HG03060 (cell line): ENCODE measurements at regions not wholly inside any gene's neighbourhood (a gene's known extent, or its start where the extent isn't known, plus 50 kb on each side); places are given as distances from the start of the nearest gene placed in this dataset.

Experiments used
- ATAC-seq: cut with Tn5 transposase; IDR thresholded peaks from one replicate; pipeline ENCODE4 v1.9.1; 2021; ENCODE audit warnings: low read depth, moderate number of reproducible peaks; ENCODE audit not compliant: unreplicated experiment

DNA sequence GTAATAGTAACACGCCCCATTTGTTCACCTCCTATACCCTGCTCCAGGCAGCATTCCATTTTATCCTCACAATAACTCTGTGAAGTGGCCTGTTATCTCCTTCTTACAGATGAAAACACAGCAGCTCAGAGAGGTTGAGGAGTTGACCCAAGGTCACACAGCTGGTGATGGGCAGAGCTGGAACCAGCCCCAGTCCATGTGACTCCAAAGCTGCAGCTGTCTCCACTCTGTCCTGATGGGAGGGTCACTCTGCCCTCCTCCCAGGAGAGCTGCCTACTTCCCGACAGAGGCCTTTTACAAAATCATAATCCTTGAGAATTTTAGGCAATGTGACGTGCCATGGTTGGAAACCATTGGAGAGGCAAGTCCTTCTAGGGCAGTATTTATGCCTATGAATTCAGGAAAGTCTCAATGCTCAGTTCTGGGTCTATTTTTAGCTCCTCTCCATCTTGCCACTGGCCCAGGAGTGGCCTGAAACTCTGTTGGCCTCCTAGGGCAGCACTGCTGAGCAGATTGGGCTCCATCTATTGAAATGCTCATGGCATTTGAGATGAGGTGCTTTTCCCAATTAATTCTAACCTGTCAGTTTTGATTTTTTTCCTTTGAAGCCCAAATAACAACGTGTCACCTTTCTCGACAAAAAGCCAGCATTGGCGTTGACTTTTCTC lies 50.1 kb upstream of the KCNK12 start:
- no peak for ATAC-seq
